ENCODE measurements at regions not wholly inside any gene's neighbourhood (a gene's known extent, or its start where the extent isn't known, plus 50 kb on each side); places are given as distances from the start of the nearest gene placed in this dataset.
A peak's percentile ranks its signal among the peaks of the same experiment; 100 is the strongest.

- DNase-seq = peak; percentile 64
These were observed 52.1 kb upstream of the PLGLB2 start for GRCh38 chr2:87695596-87696323.
